Choroid plexus epithelial cell (primary cell): ENCODE measurements at regions not wholly inside any gene's neighbourhood (a gene's known extent, or its start where the extent isn't known, plus 50 kb on each side); places are given as distances from the start of the nearest gene placed in this dataset.
A peak's percentile ranks its signal among the peaks of the same experiment; 100 is the strongest.

ENCODE experiments used
- DNase-seq: peaks from one replicate; pipeline ENCODE4 v3.0.0-alpha.2; 2010; ENCODE audit warnings: low read depth
- H3K4me3 ChIP-seq: 2 replicates; pipeline ENCODE4 v1.5.1; 2011; ENCODE audit warnings: low read depth, mild to moderate bottlenecking, control low read depth, low read length, moderate library complexity
- CTCF ChIP-seq: conservative IDR thresholded peaks from 2 replicates; pipeline ENCODE4 v1.5.1; 2011; ENCODE audit warnings: low read depth, mild to moderate bottlenecking, control low read depth, inconsistent platforms, low read length, moderate library complexity

GRCh38 chr4:149095001-149095400 is 652.8 kb upstream of the NR3C2 start:
- peak; percentile 5 for DNase-seq
- no peak for TF ChIP-seq CTCF
- no peak overlapping the region for H3K4me3 ChIP-seq

GRCh38 chr4:149084144-149084543 is 641.9 kb upstream of the NR3C2 start:
- H3K4me3 ChIP-seq = no peak overlapping the region
- TF ChIP-seq CTCF = no peak

GRCh38 chr4:149077181-149077580 is 635.0 kb upstream of the NR3C2 start:
- H3K4me3 ChIP-seq = no peak overlapping the region
- no peak for TF ChIP-seq CTCF
- DNase-seq = no peak

More at GRCh38 chr4:149084144-149084543, 641.9 kb upstream of the NR3C2 start:
- DNase-seq = no peak

- no peak overlapping the region for H3K4me3 ChIP-seq
- TF ChIP-seq CTCF = no peak
- DNase-seq = no peak
Observed at GRCh38 chr4:149076401-149076800, 634.2 kb upstream of the NR3C2 start.

GRCh38 chr4:149072384-149072783 is 630.2 kb upstream of the NR3C2 start:
- H3K4me3 ChIP-seq = no peak overlapping the region
- no peak for TF ChIP-seq CTCF
- DNase-seq = no peak

GRCh38 chr4:149065753-149066152 is 623.5 kb upstream of the NR3C2 start:
- no peak for TF ChIP-seq CTCF
- H3K4me3 ChIP-seq = no peak overlapping the region
- DNase-seq = no peak

- no peak overlapping the region for H3K4me3 ChIP-seq
- DNase-seq = no peak
- no peak for TF ChIP-seq CTCF
Observed at GRCh38 chr4:149062997-149063396, 620.8 kb upstream of the NR3C2 start.
